H9 (cell line): ENCODE measurements at regions not wholly inside any gene's neighbourhood (a gene's known extent, or its start where the extent isn't known, plus 50 kb on each side); places are given as distances from the start of the nearest gene placed in this dataset.

ENCODE experiments used
- DNase-seq: peaks from one replicate; pipeline ENCODE4 v3.0.0-alpha.2; 2017
- H2AFZ ChIP-seq: one replicate; pipeline ENCODE4 v1.6.1; 2013; ENCODE audit warnings: mild to moderate bottlenecking, low read length, control low read depth, moderate library complexity
- H2AK5ac ChIP-seq: 2 replicates; pipeline ENCODE4 v1.6.1; 2013; ENCODE audit warnings: low read length, control low read depth, mixed read lengths; ENCODE audit not compliant: insufficient read length
- H2BK120ac ChIP-seq: one replicate; pipeline ENCODE4 v1.6.1; 2013; ENCODE audit warnings: low read depth, mild to moderate bottlenecking, low read length, control low read depth, inconsistent platforms; ENCODE audit not compliant: poor library complexity, severe bottlenecking
- H2BK12ac ChIP-seq: 2 replicates; pipeline ENCODE4 v1.6.1; 2013; ENCODE audit warnings: low read length, control low read depth, mixed read lengths, low read depth; ENCODE audit not compliant: insufficient read length
- H2BK15ac ChIP-seq: 2 replicates; pipeline ENCODE4 v1.6.1; 2013; ENCODE audit warnings: low read depth, low read length, control low read depth
- H2BK20ac ChIP-seq: one replicate; pipeline ENCODE4 v1.6.1; 2013; ENCODE audit warnings: low read depth, mild to moderate bottlenecking, low read length, control low read depth, inconsistent platforms; ENCODE audit not compliant: poor library complexity, severe bottlenecking
- H2BK5ac ChIP-seq: 2 replicates; pipeline ENCODE4 v1.6.1; 2013; ENCODE audit warnings: low read length, control low read depth, mixed read lengths; ENCODE audit not compliant: insufficient read length
- H3K14ac ChIP-seq: 2 replicates; pipeline ENCODE4 v1.6.1; 2013; ENCODE audit warnings: low read length, control low read depth; ENCODE audit not compliant: insufficient read depth
- H3K18ac ChIP-seq: 2 replicates; pipeline ENCODE4 v1.6.1; 2013; ENCODE audit warnings: low read depth, mild to moderate bottlenecking, mixed read lengths, low read length, control low read depth; ENCODE audit not compliant: insufficient read length
- H3K23ac ChIP-seq: 2 replicates; pipeline ENCODE4 v1.6.1; 2013; ENCODE audit warnings: low read length, control low read depth, mixed read lengths, low read depth; ENCODE audit not compliant: insufficient read length
- H3K23me2 ChIP-seq: 2 replicates; pipeline ENCODE4 v1.6.1; 2013; ENCODE audit warnings: low read depth, mild to moderate bottlenecking, mixed read lengths, low read length, control low read depth; ENCODE audit not compliant: insufficient read length, poor library complexity, severe bottlenecking
- H3K27ac ChIP-seq: 2 replicates; pipeline ENCODE4 v1.5.1; 2013; ENCODE audit warnings: low read length, control low read depth, mixed read lengths, low read depth; ENCODE audit not compliant: insufficient read length
- H3K27me3 ChIP-seq: 2 replicates; pipeline ENCODE4 v1.6.1; 2013; ENCODE audit warnings: low read length, control low read depth, inconsistent platforms; ENCODE audit not compliant: insufficient read depth
- H3K4ac ChIP-seq: 2 replicates; pipeline ENCODE4 v1.6.1; 2013; ENCODE audit warnings: low read depth, mild to moderate bottlenecking, control low read depth, inconsistent platforms, low read length, moderate library complexity
- H3K4me1 ChIP-seq: 2 replicates; pipeline ENCODE4 v1.6.1; 2013; ENCODE audit warnings: low read length, control low read depth, inconsistent platforms; ENCODE audit not compliant: insufficient read depth
- H3K4me2 ChIP-seq: 2 replicates; pipeline ENCODE4 v1.6.1; 2013; ENCODE audit warnings: low read length, control low read depth, mixed read lengths; ENCODE audit not compliant: insufficient read length, insufficient read depth
- H3K56ac ChIP-seq: 2 replicates; pipeline ENCODE4 v1.6.1; 2013; ENCODE audit warnings: low read depth, mild to moderate bottlenecking, mixed read lengths, low read length, control low read depth; ENCODE audit not compliant: insufficient read length
- H3K79me1 ChIP-seq: 2 replicates; pipeline ENCODE4 v1.6.1; 2013; ENCODE audit warnings: low read depth, mild to moderate bottlenecking, moderate library complexity, low read length, control low read depth, inconsistent platforms; ENCODE audit not compliant: insufficient read depth, poor library complexity, severe bottlenecking
- H3K79me2 ChIP-seq: 2 replicates; pipeline ENCODE4 v1.6.1; 2013; ENCODE audit warnings: low read length, control low read depth, inconsistent platforms; ENCODE audit not compliant: insufficient read depth
- H3K9ac ChIP-seq: 2 replicates; pipeline ENCODE4 v1.6.1; 2013; ENCODE audit warnings: low read length, control low read depth, mixed read lengths; ENCODE audit not compliant: insufficient read length; ENCODE audit errors: extremely low read depth
- H3K9me3 ChIP-seq: one replicate; pipeline ENCODE4 v1.6.1; 2013; ENCODE audit warnings: low read depth, low read length, inconsistent platforms; ENCODE audit not compliant: control insufficient read depth
- H3T11ph ChIP-seq: one replicate; pipeline ENCODE4 v1.6.1; 2013; ENCODE audit warnings: mild to moderate bottlenecking, low read length, control low read depth, inconsistent platforms
- H4K20me1 ChIP-seq: one replicate; pipeline ENCODE4 v1.6.1; 2013; ENCODE audit not compliant: control insufficient read depth, insufficient read length, insufficient read depth
- H4K5ac ChIP-seq: 2 replicates; pipeline ENCODE4 v1.6.1; 2013; ENCODE audit warnings: low read depth, mild to moderate bottlenecking, mixed read lengths, low read length, control low read depth; ENCODE audit not compliant: insufficient read length
- H4K8ac ChIP-seq: replicated peaks from 2 replicates; pipeline ENCODE4 v1.6.1; 2013; ENCODE audit warnings: low read length, control low read depth, mixed read lengths, low read depth; ENCODE audit not compliant: insufficient read length
- H4K91ac ChIP-seq: 2 replicates; pipeline ENCODE4 v1.6.1; 2013; ENCODE audit warnings: low read depth, mild to moderate bottlenecking, moderate library complexity, mixed read lengths, low read length, control low read depth; ENCODE audit not compliant: insufficient read length
- H3K27ac Mint-ChIP-seq, 3 experiments: 2 replicates in 2 of 3; 3 replicates in 1 of 3; pipeline ENCODE4 v1.8.0; 2020 to 2021; ENCODE audit warnings: mixed read lengths in 3 of 3, mild to moderate bottlenecking in 1 of 3, moderate library complexity in 1 of 3
- H3K27me3 Mint-ChIP-seq: 2 replicates; pipeline ENCODE4 v1.8.0; 2021; ENCODE audit warnings: low read depth, mild to moderate bottlenecking, moderate library complexity, mixed read lengths
- H3K36me3 Mint-ChIP-seq, 3 experiments: 2 replicates in 2 of 3; 3 replicates in 1 of 3; pipeline ENCODE4 v1.8.0; 2020 to 2021; ENCODE audit warnings: low read depth in 3 of 3, mixed read lengths in 3 of 3; ENCODE audit not compliant: insufficient read depth in 1 of 3
- H3K4me1 Mint-ChIP-seq, 2 experiments: 2 replicates each; pipeline ENCODE4 v1.8.0; 2020; ENCODE audit warnings: mixed read lengths in 2 of 2
- H3K4me3 Mint-ChIP-seq, 2 experiments: 2 replicates in 1 of 2; 3 replicates in 1 of 2; pipeline ENCODE4 v1.8.0; 2020 to 2021; ENCODE audit warnings: mild to moderate bottlenecking in 2 of 2, mixed read lengths in 2 of 2, moderate library complexity in 1 of 2
- H3K9me3 Mint-ChIP-seq, 2 experiments: 2 replicates in 1 of 2; 3 replicates in 1 of 2; pipeline ENCODE4 v1.8.0; 2020; ENCODE audit warnings: mild to moderate bottlenecking in 2 of 2, mixed read lengths in 2 of 2, moderate library complexity in 1 of 2
- WGBS: extraction: QIAGEN DNeasy Blood & Tissue Kit; methylation state at CpG from one replicate; pipeline ENCODE4 v1.1.7; 2013; ENCODE audit warnings: missing lambda C conversion rate, low lambda C conversion rate, mixed read lengths; ENCODE audit not compliant: insufficient read length; ENCODE audit errors: extremely low coverage; 5-methylcytosine and 5-hydroxymethylcytosine counted together
- TF ChIP-seq, protein P1 (sequence below): fragments of 200-600 bp; sonication (generic); conservative IDR thresholded peaks from 3 replicates; pipeline ENCODE4 v1.8.0; 2021; ENCODE audit warnings: antibody characterized with exemption, mild to moderate bottlenecking

GRCh38 chr21:32868631-32869454, 97.3 kb upstream of the PAXBP1 start:
- Mint-ChIP-seq H3K27ac (no peak overlapping the region; a peak in 1 of 7 replicates), H3K4me3 (no peak overlapping the region), H3K4me1 (peaks cover 8 to 10% of the 10 kb centered on the region in 2 experiments), H3K9me3 (peaks cover 2 to 6% of the 10 kb centered on the region in 2 experiments; a peak in 3 of 5 replicates), H3K36me3 (no peaks in the 10 kb centered on the region), H3K27me3 (no peaks in the 10 kb centered on the region; the same call in none of the 2 replicates)
- no CpG with 5 or more reads among the region's 11 CpGs for WGBS
- Histone ChIP-seq H2BK12ac (no peak overlapping the region), H3K18ac (no peak overlapping the region), H3K79me2 (no peaks in the 10 kb centered on the region), H2AK5ac (no peak overlapping the region), H3K27ac (no peak overlapping the region), H4K20me1 (no peaks in the 10 kb centered on the region), H3K23ac (no peak overlapping the region), H3K4ac (no peak overlapping the region), H3K14ac (no peak overlapping the region), H2BK120ac (no peak overlapping the region), H3K27me3 (no peaks in the 10 kb centered on the region), H3K9ac (no peak overlapping the region), H3T11ph (no peak overlapping the region), H2BK15ac (no peak overlapping the region), H3K23me2 (no peaks in the 10 kb centered on the region), H2BK5ac (no peak overlapping the region), H3K79me1 (no peaks in the 10 kb centered on the region), H4K91ac (no peak overlapping the region), H3K56ac (no peak overlapping the region), H2BK20ac (no peak overlapping the region), H2AFZ (no peak overlapping the region), H4K5ac (no peak overlapping the region), H3K4me1 (no peaks in the 10 kb centered on the region), H3K9me3 (no peaks in the 10 kb centered on the region), H4K8ac (no peak overlapping the region), H3K4me2 (no peak overlapping the region)
- TF ChIP-seq, protein P1, sequence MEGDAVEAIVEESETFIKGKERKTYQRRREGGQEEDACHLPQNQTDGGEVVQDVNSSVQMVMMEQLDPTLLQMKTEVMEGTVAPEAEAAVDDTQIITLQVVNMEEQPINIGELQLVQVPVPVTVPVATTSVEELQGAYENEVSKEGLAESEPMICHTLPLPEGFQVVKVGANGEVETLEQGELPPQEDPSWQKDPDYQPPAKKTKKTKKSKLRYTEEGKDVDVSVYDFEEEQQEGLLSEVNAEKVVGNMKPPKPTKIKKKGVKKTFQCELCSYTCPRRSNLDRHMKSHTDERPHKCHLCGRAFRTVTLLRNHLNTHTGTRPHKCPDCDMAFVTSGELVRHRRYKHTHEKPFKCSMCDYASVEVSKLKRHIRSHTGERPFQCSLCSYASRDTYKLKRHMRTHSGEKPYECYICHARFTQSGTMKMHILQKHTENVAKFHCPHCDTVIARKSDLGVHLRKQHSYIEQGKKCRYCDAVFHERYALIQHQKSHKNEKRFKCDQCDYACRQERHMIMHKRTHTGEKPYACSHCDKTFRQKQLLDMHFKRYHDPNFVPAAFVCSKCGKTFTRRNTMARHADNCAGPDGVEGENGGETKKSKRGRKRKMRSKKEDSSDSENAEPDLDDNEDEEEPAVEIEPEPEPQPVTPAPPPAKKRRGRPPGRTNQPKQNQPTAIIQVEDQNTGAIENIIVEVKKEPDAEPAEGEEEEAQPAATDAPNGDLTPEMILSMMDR: no peak
- DNase-seq: no peak
